Adrenal gland (tissue), 9 donors: ENCODE measurements at regions not wholly inside any gene's neighbourhood (a gene's known extent, or its start where the extent isn't known, plus 50 kb on each side); places are given as distances from the start of the nearest gene placed in this dataset.

ENCODE experiments used
- DNase-seq, 7 donors: peaks; one replicate each; pipeline ENCODE4 v3.0.0-alpha.2; 2019 to 2020
- H3K27ac ChIP-seq, 5 donors: fragments of 200-600 bp; sonication (generic) in 4 of 5; 1 replicate in 3 of 5; 2 replicates in 2 of 5; pipeline versions ENCODE4 v1.5.1 to v1.8.0; 2016 to 2020; ENCODE audit warnings: mild to moderate bottlenecking in 1 of 5
- H3K27me3 ChIP-seq: fragments of 200-600 bp; 2 replicates; pipeline ENCODE4 v1.8.0; 2021
- H3K36me3 ChIP-seq, 2 donors: fragments of 200-600 bp; replicated peaks in 1 of 2; 1 replicate in 1 of 2; 2 replicates in 1 of 2; pipeline versions ENCODE4 v1.5.1 to v1.8.0; 2018 to 2022
- H3K4me1 ChIP-seq, 2 donors: fragments of 200-600 bp; replicated peaks in 1 of 2; 1 replicate in 1 of 2; 2 replicates in 1 of 2; pipeline versions ENCODE4 v1.5.1 to v1.8.0; 2018 to 2021
- H3K4me3 ChIP-seq, 4 donors: fragments of 200-600 bp; sonication (generic) in 3 of 4; one replicate each; pipeline ENCODE4 v1.5.1; 2016 to 2018
- H3K9me3 ChIP-seq, 3 donors: fragments of 200-600 bp; sonication (generic) in 1 of 3; replicated peaks in 1 of 3; 1 replicate in 2 of 3; 2 replicates in 1 of 3; pipeline versions ENCODE4 v1.5.1 to v1.8.0; 2016 to 2021
- POLR2A ChIP-seq, 2 donors: fragments of 450-650 bp; IDR thresholded peaks; one replicate each; pipeline ENCODE4 v1.6.1; 2017; ENCODE audit warnings: antibody characterized with exemption in 2 of 2, mild to moderate bottlenecking in 2 of 2, moderate library complexity in 1 of 2
- WGBS, 4 donors: extraction: QIAGEN DNeasy Blood & Tissue Kit in 2 of 4; methylation state at CpG; one replicate each; pipeline versions ENCODE4 v1.1.5 to v1.1.7; 2013 to 2017; 5-methylcytosine and 5-hydroxymethylcytosine counted together
- intact Hi-C, 2 donors: fragments of 100-400 bp; cut with DNase I; formaldehyde crosslinking; loops; one replicate each; pipeline versions ENCODE4 v1.14.1 to v1.15.0; 2022 to 2023
- TF ChIP-seq, protein P1 (sequence below), 6 experiments: fragments of 450-650 bp in 4 of 6; fragments of 200-600 bp in 2 of 6; sonication (generic) in 1 of 6; IDR thresholded peaks; 1 replicate in 5 of 6; 2 replicates in 1 of 6; pipeline versions ENCODE4 v1.5.1 to v1.8.0; 2016 to 2021; ENCODE audit warnings: antibody characterized with exemption in 6 of 6, mild to moderate bottlenecking in 2 of 6, moderate library complexity in 1 of 6
- donor health status: healthy with polysubstance abuse.
- donor health status: Bipolar disorder and iron deficiency.
- donor health status: DM: yes; HTN: yes; CAD: no.
- donor health status: DM: no; HTN: no; CAD: no.
- donor health status: DM: no; HTN: no; CAD: no.

- Histone ChIP-seq H3K9me3 (no peaks in the 10 kb centered on the region), H3K36me3 (no peaks in the 10 kb centered on the region), H3K27ac (no peak overlapping the region), H3K4me1 (peaks cover 0 to 14% of the 10 kb centered on the region in 2 donors), H3K4me3 (no peak overlapping the region), H3K27me3 (no peaks in the 10 kb centered on the region)
- intact Hi-C loops: no loop called here
- TF ChIP-seq, protein P1, sequence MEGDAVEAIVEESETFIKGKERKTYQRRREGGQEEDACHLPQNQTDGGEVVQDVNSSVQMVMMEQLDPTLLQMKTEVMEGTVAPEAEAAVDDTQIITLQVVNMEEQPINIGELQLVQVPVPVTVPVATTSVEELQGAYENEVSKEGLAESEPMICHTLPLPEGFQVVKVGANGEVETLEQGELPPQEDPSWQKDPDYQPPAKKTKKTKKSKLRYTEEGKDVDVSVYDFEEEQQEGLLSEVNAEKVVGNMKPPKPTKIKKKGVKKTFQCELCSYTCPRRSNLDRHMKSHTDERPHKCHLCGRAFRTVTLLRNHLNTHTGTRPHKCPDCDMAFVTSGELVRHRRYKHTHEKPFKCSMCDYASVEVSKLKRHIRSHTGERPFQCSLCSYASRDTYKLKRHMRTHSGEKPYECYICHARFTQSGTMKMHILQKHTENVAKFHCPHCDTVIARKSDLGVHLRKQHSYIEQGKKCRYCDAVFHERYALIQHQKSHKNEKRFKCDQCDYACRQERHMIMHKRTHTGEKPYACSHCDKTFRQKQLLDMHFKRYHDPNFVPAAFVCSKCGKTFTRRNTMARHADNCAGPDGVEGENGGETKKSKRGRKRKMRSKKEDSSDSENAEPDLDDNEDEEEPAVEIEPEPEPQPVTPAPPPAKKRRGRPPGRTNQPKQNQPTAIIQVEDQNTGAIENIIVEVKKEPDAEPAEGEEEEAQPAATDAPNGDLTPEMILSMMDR (IDR thresholded peaks at IDR 0.05): no peak
- TF ChIP-seq POLR2A (IDR thresholded peaks at IDR 0.05): no peak
- 73 to 82% (median 77%) methylated on average over 6 of the region's 6 CpGs for WGBS, 4 donors
- DNase-seq: no peak
Measured at GRCh38 chr13:48148454-48148853, 53.5 kb upstream of the MED4 start.

GRCh38 chr13:48146636-48147035 is 51.7 kb upstream of the MED4 start:
- Histone ChIP-seq H3K27me3 (no peaks in the 10 kb centered on the region), H3K4me1 (peaks cover 0 to 14% of the 10 kb centered on the region in 2 donors), H3K4me3 (no peak overlapping the region), H3K9me3 (no peaks in the 10 kb centered on the region), H3K36me3 (no peaks in the 10 kb centered on the region), H3K27ac (no peak overlapping the region)
- intact Hi-C loops: no loop called here
- no peak for TF ChIP-seq POLR2A (IDR thresholded peaks at IDR 0.05)
- DNase-seq: no peak
- WGBS, 4 donors: 86 to 97% (median 93%) methylated on average over 2 of the region's 2 CpGs

- intact Hi-C loops: no loop called here
- WGBS, 4 donors: 87 to 97% (median 93%) methylated on average over 1 of the region's 1 CpG
- DNase-seq: no peak
- no peak overlapping the region for H3K27ac ChIP-seq
- peaks cover 0 to 14% of the 10 kb centered on the region in 2 donors for H3K4me1 ChIP-seq
- H3K4me3 ChIP-seq: no peak overlapping the region
- TF ChIP-seq, protein P1 (IDR thresholded peaks at IDR 0.05): no peak
- no peak for TF ChIP-seq POLR2A (IDR thresholded peaks at IDR 0.05)
- H3K9me3 ChIP-seq: no peaks in the 10 kb centered on the region
- no peaks in the 10 kb centered on the region for H3K27me3 ChIP-seq
- H3K36me3 ChIP-seq: no peaks in the 10 kb centered on the region
Measured at GRCh38 chr13:48146122-48146521, 51.2 kb upstream of the MED4 start.
